ENCODE measurements at regions not wholly inside any gene's neighbourhood (a gene's known extent, or its start where the extent isn't known, plus 50 kb on each side); places are given as distances from the start of the nearest gene placed in this dataset.

DNA sequence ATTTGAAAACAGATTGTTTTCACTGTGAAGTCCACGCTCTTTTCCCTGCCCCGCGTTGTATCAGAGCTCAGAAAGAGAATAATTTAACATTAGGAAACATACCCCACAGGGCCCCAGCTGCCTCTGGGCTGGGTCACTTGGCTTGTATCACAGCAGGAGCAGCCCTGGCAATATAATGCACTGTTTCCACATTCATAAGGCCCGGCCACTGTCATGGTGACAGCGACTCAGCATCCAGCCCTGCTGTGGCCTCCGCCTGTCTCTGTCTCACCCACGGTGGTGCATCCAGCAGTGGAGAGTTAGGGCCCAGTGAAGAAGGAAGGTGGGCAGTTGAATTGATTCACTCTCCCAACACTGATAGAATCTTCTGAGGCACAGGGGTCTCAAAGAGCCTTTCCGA lies 188.9 kb downstream of the NSG2 start:
- Histone ChIP-seq H3K27ac (no peak overlapping the region), H3K9ac (no peak overlapping the region), H3K27me3 (no peaks in the 10 kb centered on the region), H3K4me1 (no peaks in the 10 kb centered on the region), H3K9me3 (ENCODE audit: low read depth) (no peaks in the 10 kb centered on the region), H3K4me3 (no peak overlapping the region), H3K4me2 (no peak overlapping the region), H4K20me1 (ENCODE audit: low read depth) (no peaks in the 10 kb centered on the region), H3F3A (ENCODE audit: low read depth) (no peaks in the 10 kb centered on the region), H3K79me2 (ENCODE audit: low read depth) (no peaks in the 10 kb centered on the region), H3K36me3 (no peaks in the 10 kb centered on the region), H2AFZ (replicated peaks) (no peak overlapping the region)
- TF ChIP-seq EZH2phosphoT487 (IDR thresholded peaks at IDR 0.05) (no peak), EZH2 (IDR thresholded peaks at IDR 0.05) (no peak)
- TF ChIP-seq, protein P1, sequence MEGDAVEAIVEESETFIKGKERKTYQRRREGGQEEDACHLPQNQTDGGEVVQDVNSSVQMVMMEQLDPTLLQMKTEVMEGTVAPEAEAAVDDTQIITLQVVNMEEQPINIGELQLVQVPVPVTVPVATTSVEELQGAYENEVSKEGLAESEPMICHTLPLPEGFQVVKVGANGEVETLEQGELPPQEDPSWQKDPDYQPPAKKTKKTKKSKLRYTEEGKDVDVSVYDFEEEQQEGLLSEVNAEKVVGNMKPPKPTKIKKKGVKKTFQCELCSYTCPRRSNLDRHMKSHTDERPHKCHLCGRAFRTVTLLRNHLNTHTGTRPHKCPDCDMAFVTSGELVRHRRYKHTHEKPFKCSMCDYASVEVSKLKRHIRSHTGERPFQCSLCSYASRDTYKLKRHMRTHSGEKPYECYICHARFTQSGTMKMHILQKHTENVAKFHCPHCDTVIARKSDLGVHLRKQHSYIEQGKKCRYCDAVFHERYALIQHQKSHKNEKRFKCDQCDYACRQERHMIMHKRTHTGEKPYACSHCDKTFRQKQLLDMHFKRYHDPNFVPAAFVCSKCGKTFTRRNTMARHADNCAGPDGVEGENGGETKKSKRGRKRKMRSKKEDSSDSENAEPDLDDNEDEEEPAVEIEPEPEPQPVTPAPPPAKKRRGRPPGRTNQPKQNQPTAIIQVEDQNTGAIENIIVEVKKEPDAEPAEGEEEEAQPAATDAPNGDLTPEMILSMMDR (IDR thresholded peaks at IDR 0.05), result no peak
- Mint-ChIP-seq H3K9me3 (no peaks in the 10 kb centered on the region), H3K27ac (no peak overlapping the region), H3K4me3 (no peak overlapping the region), H3K27me3 (ENCODE audit: insufficient read depth, low read depth) (peaks cover 7% of the 10 kb centered on the region), H3K4me1 (peaks cover 17% of the 10 kb centered on the region), H3K36me3 (no peaks in the 10 kb centered on the region)
- DNase-seq (ENCODE audit: low spot score), result no peak

DNA sequence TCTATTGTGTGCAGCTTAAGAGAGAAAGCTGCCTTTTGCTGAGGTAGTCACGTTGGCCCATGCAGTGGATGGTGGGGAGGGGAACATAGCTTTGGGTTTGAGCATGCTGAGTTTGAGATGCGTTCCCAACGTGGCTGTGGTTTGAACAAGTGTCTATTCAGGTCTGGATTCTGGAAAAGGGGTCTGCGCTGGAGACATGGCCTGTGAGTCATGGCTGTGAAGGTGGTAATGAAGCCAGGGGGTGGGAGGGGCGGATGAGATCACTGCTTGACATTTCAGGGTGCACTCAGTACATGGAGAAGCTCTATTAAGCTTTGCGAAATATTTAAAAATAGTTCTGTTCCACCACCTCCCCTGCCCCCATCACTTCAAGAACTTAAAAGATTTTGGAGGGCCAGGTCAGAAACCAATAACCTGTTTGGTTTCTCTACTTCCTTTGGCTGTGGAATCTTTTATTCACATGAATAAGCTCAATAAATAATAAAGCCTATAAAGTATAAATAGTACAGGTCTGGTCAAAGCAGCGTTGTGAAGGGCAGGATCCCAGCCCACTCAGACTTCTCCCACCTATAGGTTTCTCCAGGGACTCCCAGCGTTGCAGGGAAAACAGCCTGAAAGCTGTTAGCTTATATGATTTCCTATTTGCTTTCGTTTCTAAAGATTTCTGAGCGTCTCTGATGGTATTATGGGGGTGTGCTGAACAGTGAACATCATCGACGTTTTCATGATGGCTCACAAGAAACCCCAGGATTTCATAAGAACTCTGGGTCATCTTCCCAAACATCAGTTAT lies 189.9 kb downstream of the NSG2 start:
- Histone ChIP-seq H3K79me2 (ENCODE audit: low read depth) (no peaks in the 10 kb centered on the region), H3F3A (ENCODE audit: low read depth) (no peaks in the 10 kb centered on the region), H4K20me1 (ENCODE audit: low read depth) (no peaks in the 10 kb centered on the region), H3K36me3 (no peaks in the 10 kb centered on the region), H3K9ac (no peak overlapping the region), H2AFZ (replicated peaks) (no peak overlapping the region), H3K4me2 (no peak overlapping the region), H3K27ac (no peak overlapping the region), H3K4me3 (no peak overlapping the region), H3K27me3 (no peaks in the 10 kb centered on the region), H3K9me3 (ENCODE audit: low read depth) (no peaks in the 10 kb centered on the region), H3K4me1 (no peaks in the 10 kb centered on the region)
- TF ChIP-seq, protein P1 (IDR thresholded peaks at IDR 0.05), result no peak
- no peak for TF ChIP-seq EZH2 (IDR thresholded peaks at IDR 0.05)
- no peak for TF ChIP-seq EZH2phosphoT487 (IDR thresholded peaks at IDR 0.05)
- Mint-ChIP-seq H3K4me1 (peaks cover 16% of the 10 kb centered on the region), H3K27ac (peak overlapping the region; percentile 36), H3K27me3 (ENCODE audit: insufficient read depth, low read depth) (peaks cover 4% of the 10 kb centered on the region), H3K9me3 (peaks cover 4% of the 10 kb centered on the region), H3K36me3 (no peaks in the 10 kb centered on the region), H3K4me3 (no peak overlapping the region)
- no peak for DNase-seq (ENCODE audit: low spot score)

- Histone ChIP-seq H3K4me3 (no peak overlapping the region), H3K79me2 (ENCODE audit: low read depth) (no peaks in the 10 kb centered on the region), H3K9ac (no peak overlapping the region), H3K27me3 (no peaks in the 10 kb centered on the region), H3K27ac (no peak overlapping the region), H3K9me3 (ENCODE audit: low read depth) (no peaks in the 10 kb centered on the region), H4K20me1 (ENCODE audit: low read depth) (no peaks in the 10 kb centered on the region), H3K36me3 (no peaks in the 10 kb centered on the region), H3K4me2 (no peak overlapping the region), H2AFZ (replicated peaks) (no peak overlapping the region), H3K4me1 (no peaks in the 10 kb centered on the region), H3F3A (ENCODE audit: low read depth) (no peaks in the 10 kb centered on the region)
- Mint-ChIP-seq H3K27me3 (ENCODE audit: insufficient read depth, low read depth) (peaks cover 3% of the 10 kb centered on the region), H3K9me3 (peaks cover 4% of the 10 kb centered on the region), H3K4me3 (no peak overlapping the region), H3K36me3 (no peaks in the 10 kb centered on the region), H3K27ac (no peak overlapping the region), H3K4me1 (peaks cover 16% of the 10 kb centered on the region)
- TF ChIP-seq, protein P1 (IDR thresholded peaks at IDR 0.05), result no peak
- TF ChIP-seq EZH2phosphoT487 (IDR thresholded peaks at IDR 0.05) (no peak), EZH2 (IDR thresholded peaks at IDR 0.05) (no peak)
- DNase-seq (ENCODE audit: low spot score), result no peak
Measured at GRCh38 chr5:174236070-174236469, 190.6 kb downstream of the NSG2 start.

All from neural progenitor cell (in vitro differentiated cells).